OCI-LY1 (cell line): ENCODE measurements at regions not wholly inside any gene's neighbourhood (a gene's known extent, or its start where the extent isn't known, plus 50 kb on each side); places are given as distances from the start of the nearest gene placed in this dataset.
"Not testable (repeated sequence)": the region's sequence is repeated elsewhere in the genome, so short reads cannot be mapped to it uniquely, and the experiment has no call there.

Experiments
- H2AFZ ChIP-seq: fragments of 200-600 bp; sonication (generic), shearing (Covaris generic); 2 replicates; pipeline ENCODE4 v1.6.0; 2014; ENCODE audit warnings: antibody characterized with exemption, mild to moderate bottlenecking, low read length
- H3F3A ChIP-seq: fragments of 200-600 bp; sonication (generic), shearing (Covaris generic); 2 replicates; pipeline ENCODE4 v1.6.0; 2014; ENCODE audit warnings: mild to moderate bottlenecking, antibody characterized with exemption, low read length, moderate library complexity; ENCODE audit not compliant: insufficient read depth
- H3K27ac ChIP-seq: fragments of 200-600 bp; sonication (generic); 2 replicates; pipeline ENCODE4 v1.5.1; 2014; ENCODE audit warnings: low read length, mixed run types, mild to moderate bottlenecking, low read depth; ENCODE audit not compliant: poor library complexity, severe bottlenecking
- H3K27me3 ChIP-seq: fragments of 200-600 bp; sonication (generic); 2 replicates; pipeline ENCODE4 v1.6.0; 2014; ENCODE audit warnings: antibody characterized with exemption, mild to moderate bottlenecking, low read length, moderate library complexity; ENCODE audit not compliant: insufficient read depth
- H3K36me3 ChIP-seq: fragments of 200-600 bp; sonication (generic); 2 replicates; pipeline ENCODE4 v1.6.1; 2014; ENCODE audit warnings: mild to moderate bottlenecking, antibody characterized with exemption, low read length, moderate library complexity, mixed read lengths; ENCODE audit not compliant: insufficient read depth
- H3K4me1 ChIP-seq: fragments of 200-600 bp; sonication (generic); 2 replicates; pipeline ENCODE4 v1.5.1; 2014; ENCODE audit warnings: mild to moderate bottlenecking, low read length, moderate library complexity; ENCODE audit not compliant: insufficient read depth, severe bottlenecking
- H3K4me2 ChIP-seq: fragments of 200-600 bp; sonication (generic), shearing (Covaris generic); 2 replicates; pipeline ENCODE4 v1.6.1; 2014; ENCODE audit warnings: low read length
- H3K4me3 ChIP-seq: fragments of 200-600 bp; sonication (generic); 2 replicates; pipeline ENCODE4 v1.5.1; 2014; ENCODE audit warnings: low read length, low read depth, mild to moderate bottlenecking, mixed read lengths; ENCODE audit not compliant: poor library complexity, severe bottlenecking
- H3K79me2 ChIP-seq: fragments of 200-600 bp; shearing (Covaris generic); 2 replicates; pipeline ENCODE4 v1.6.1; 2016; ENCODE audit warnings: mixed run types, low read length, mixed read lengths; ENCODE audit not compliant: insufficient read depth
- H3K9ac ChIP-seq: fragments of 200-600 bp; sonication (generic), shearing (Covaris generic); 2 replicates; pipeline ENCODE4 v1.6.1; 2014; ENCODE audit warnings: mild to moderate bottlenecking, low read length, mixed read lengths
- H3K9me2 ChIP-seq: fragments of 200-600 bp; sonication (generic), shearing (Covaris generic); 2 replicates; pipeline ENCODE4 v1.6.1; 2014; ENCODE audit warnings: low read depth, mild to moderate bottlenecking, low read length, mixed read lengths
- H3K9me3 ChIP-seq: fragments of 200-600 bp; shearing (Covaris generic); 2 replicates; pipeline ENCODE4 v1.6.1; 2014; ENCODE audit warnings: low read length, mixed read lengths
- H4K20me1 ChIP-seq: fragments of 200-600 bp; sonication (generic), shearing (Covaris generic); 2 replicates; pipeline ENCODE4 v1.6.0; 2016; ENCODE audit warnings: mild to moderate bottlenecking, low read length; ENCODE audit not compliant: insufficient read depth
- EZH2 ChIP-seq: fragments of 200-600 bp; sonication (generic), shearing (Covaris generic); IDR thresholded peaks from 2 replicates; pipeline ENCODE4 v1.8.0; 2017; ENCODE audit warnings: borderline replicate concordance, mixed run types, mild to moderate bottlenecking, antibody characterized with exemption, low read length, moderate library complexity, mixed read lengths
- TF ChIP-seq, protein P1 (sequence below): fragments of 200-600 bp; sonication (generic), shearing (Covaris generic); IDR thresholded peaks from 2 replicates; pipeline ENCODE4 v1.5.1; 2017; ENCODE audit warnings: mild to moderate bottlenecking, antibody characterized with exemption, low read length, moderate library complexity, mixed read lengths

- TF ChIP-seq EZH2, result no peak
- TF ChIP-seq, protein P1, sequence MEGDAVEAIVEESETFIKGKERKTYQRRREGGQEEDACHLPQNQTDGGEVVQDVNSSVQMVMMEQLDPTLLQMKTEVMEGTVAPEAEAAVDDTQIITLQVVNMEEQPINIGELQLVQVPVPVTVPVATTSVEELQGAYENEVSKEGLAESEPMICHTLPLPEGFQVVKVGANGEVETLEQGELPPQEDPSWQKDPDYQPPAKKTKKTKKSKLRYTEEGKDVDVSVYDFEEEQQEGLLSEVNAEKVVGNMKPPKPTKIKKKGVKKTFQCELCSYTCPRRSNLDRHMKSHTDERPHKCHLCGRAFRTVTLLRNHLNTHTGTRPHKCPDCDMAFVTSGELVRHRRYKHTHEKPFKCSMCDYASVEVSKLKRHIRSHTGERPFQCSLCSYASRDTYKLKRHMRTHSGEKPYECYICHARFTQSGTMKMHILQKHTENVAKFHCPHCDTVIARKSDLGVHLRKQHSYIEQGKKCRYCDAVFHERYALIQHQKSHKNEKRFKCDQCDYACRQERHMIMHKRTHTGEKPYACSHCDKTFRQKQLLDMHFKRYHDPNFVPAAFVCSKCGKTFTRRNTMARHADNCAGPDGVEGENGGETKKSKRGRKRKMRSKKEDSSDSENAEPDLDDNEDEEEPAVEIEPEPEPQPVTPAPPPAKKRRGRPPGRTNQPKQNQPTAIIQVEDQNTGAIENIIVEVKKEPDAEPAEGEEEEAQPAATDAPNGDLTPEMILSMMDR, result no peak
- no peak overlapping the region for H3K27ac ChIP-seq
- no peaks in the 10 kb centered on the region for H3F3A ChIP-seq
- H3K4me2 ChIP-seq, result no peak overlapping the region
- no peaks in the 10 kb centered on the region for H4K20me1 ChIP-seq
- no peaks in the 10 kb centered on the region for H3K27me3 ChIP-seq
- H3K79me2 ChIP-seq, result no peaks in the 10 kb centered on the region
- no peaks in the 10 kb centered on the region for H3K9me3 ChIP-seq
- H3K9ac ChIP-seq, result no peak overlapping the region
- no peaks in the 10 kb centered on the region for H3K4me1 ChIP-seq
- no peak overlapping the region for H3K4me3 ChIP-seq
- H3K9me2 ChIP-seq, result no peaks in the 10 kb centered on the region
- no peaks in the 10 kb centered on the region for H3K36me3 ChIP-seq
- H2AFZ ChIP-seq, result no peak overlapping the region
These were observed 235.0 kb upstream of the NFIA start for GRCh38 chr1:60847391-60847790.

- not testable (repeated sequence) for H3K79me2 ChIP-seq, H3K4me2 ChIP-seq, H3K4me1 ChIP-seq, H3K9me3 ChIP-seq, H3K27me3 ChIP-seq, H4K20me1 ChIP-seq, H3K36me3 ChIP-seq, H3K9me2 ChIP-seq, H3K4me3 ChIP-seq, H3K9ac ChIP-seq, H2AFZ ChIP-seq, H3K27ac ChIP-seq, H3F3A ChIP-seq
These were observed 236.7 kb upstream of the NFIA start for GRCh38 chr1:60845659-60846058.

DNA sequence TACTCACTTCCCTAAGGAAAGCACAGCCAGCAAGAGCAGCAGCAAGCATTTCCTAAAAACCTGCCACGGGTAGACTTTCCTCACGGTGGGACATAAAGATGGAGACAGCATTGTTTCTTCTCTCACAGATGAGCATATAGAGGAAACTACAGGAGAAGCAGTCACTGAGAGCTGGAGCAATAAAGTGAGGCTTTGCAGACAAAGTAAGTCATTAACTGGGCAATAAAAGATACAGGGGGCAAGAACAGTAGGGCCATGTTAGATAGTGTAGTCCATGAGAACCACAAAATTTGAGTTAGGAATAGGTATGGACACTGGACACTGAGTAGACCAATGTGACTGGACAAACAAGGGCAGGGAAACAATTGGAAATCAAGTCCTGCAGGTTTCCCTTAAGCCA lies 240.1 kb upstream of the NFIA start:
- no peak for TF ChIP-seq EZH2
- TF ChIP-seq, protein P1, result no peak
- no peak overlapping the region for H3K27ac ChIP-seq
- H3F3A ChIP-seq, result no peaks in the 10 kb centered on the region
- no peak overlapping the region for H3K4me3 ChIP-seq
- H4K20me1 ChIP-seq, result no peaks in the 10 kb centered on the region
- H3K27me3 ChIP-seq, result no peaks in the 10 kb centered on the region
- no peaks in the 10 kb centered on the region for H3K9me2 ChIP-seq
- H2AFZ ChIP-seq, result no peak overlapping the region
- no peaks in the 10 kb centered on the region for H3K4me1 ChIP-seq
- H3K36me3 ChIP-seq, result no peaks in the 10 kb centered on the region
- no peak overlapping the region for H3K4me2 ChIP-seq
- no peak overlapping the region for H3K9ac ChIP-seq
- H3K79me2 ChIP-seq, result no peaks in the 10 kb centered on the region
- H3K9me3 ChIP-seq, result no peaks in the 10 kb centered on the region

GRCh38 chr1:60841116-60842046 lies 241.0 kb upstream of the NFIA start:
- Histone ChIP-seq H3K9me2 (no peaks in the 10 kb centered on the region), H3K79me2 (no peaks in the 10 kb centered on the region), H3K4me1 (no peaks in the 10 kb centered on the region), H4K20me1 (no peaks in the 10 kb centered on the region), H3K9me3 (no peaks in the 10 kb centered on the region), H2AFZ (no peak overlapping the region), H3K27me3 (no peaks in the 10 kb centered on the region), H3K4me2 (no peak overlapping the region), H3K4me3 (no peak overlapping the region), H3K36me3 (no peaks in the 10 kb centered on the region), H3K9ac (no peak overlapping the region), H3F3A (no peaks in the 10 kb centered on the region), H3K27ac (no peak overlapping the region)
- TF ChIP-seq, protein P1, result no peak
- no peak for TF ChIP-seq EZH2

GRCh38 chr1:60840476-60840875 lies 241.9 kb upstream of the NFIA start:
- H3K4me3 ChIP-seq, result not testable (repeated sequence)

More at GRCh38 chr1:60840476-60840875, 241.9 kb upstream of the NFIA start:
- not testable (repeated sequence) for H3K79me2 ChIP-seq, H3K36me3 ChIP-seq, H3K9me2 ChIP-seq, H3F3A ChIP-seq, H3K4me1 ChIP-seq, H2AFZ ChIP-seq, H3K27ac ChIP-seq, H3K9ac ChIP-seq, H4K20me1 ChIP-seq, H3K4me2 ChIP-seq, H3K9me3 ChIP-seq, H3K27me3 ChIP-seq
